ENCODE measurements at regions not wholly inside any gene's neighbourhood (a gene's known extent, or its start where the extent isn't known, plus 50 kb on each side); places are given as distances from the start of the nearest gene placed in this dataset.

DNA sequence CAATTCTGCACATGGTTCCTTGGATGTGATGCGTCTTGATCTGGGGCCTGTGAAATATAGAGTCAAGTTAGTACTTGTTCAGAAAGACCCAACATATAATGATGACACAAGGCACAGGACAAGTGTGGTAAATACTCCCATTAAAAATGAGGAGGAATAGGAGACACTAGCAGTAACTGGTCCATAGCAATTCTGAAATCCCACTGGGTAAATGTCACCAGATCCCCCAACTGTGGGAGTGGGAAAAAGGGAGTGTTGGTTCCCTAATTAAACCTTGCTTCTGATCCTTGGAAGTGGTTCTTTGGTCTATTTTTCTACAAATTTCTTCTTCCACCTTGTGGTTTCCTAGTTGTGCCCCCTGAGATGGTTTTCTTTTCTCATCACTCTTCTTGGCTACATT, 62.5 kb upstream of the NRP1 start:
- DNase-seq = no peak

DNA sequence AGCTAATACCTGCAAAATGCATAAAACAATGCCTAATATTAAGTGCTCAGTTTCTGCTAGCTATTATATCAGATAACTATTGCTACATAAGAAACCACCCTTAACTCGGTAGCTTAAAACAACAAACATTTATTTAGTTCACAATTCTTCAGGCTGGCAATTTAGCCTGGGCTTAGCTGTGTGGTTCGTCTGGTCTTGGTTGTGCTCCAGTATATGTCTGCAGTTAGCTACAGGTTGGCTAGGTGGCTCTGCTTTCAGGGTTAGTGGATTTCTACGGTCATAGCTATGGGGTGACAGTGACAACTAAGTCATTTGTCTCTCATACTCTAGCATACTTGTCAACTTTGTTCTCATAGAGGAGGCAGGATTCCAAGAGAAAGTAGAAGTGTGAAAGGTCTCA, 61.8 kb upstream of the NRP1 start:
- DNase-seq = no peak

DNA sequence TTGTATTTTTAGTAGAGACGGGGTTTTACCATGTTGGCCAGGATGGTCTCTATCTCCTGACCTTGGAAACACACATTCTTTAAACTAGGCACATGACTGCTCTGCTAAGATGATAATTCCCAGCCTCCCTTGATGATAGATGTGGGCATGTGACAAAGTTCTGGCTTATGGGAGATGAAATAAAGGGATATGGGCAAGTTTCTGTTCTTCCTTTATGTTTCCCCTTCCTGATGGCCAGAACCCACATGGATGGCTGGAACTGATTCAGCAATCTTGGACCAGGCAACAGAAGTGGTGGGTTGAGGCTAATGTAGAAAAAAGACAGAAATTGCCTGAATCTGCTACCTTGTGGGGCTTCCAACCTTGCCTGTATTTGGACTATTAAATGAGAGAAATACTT, 60.7 kb upstream of the NRP1 start:
- no peak for DNase-seq

DNA sequence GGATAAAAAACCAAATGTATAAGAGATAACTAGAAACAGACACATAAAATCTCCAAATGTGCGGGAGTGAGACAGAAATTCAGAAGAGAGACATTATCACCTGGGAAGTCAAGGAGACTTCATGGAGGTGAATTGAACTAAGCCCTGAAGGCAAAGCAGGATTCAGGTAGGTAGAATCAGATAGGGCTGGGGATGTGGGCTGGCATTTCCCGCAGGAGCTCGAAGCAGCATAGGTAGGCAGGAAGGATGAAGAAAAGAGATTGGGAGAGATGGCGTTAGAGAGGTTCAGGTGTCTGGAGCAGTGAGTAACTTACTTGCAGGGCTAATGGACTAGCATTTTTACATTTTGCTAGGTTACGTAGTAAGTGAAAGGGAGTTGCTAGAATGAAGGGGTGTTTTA, 58.2 kb upstream of the NRP1 start:
- DNase-seq = no peak

DNA sequence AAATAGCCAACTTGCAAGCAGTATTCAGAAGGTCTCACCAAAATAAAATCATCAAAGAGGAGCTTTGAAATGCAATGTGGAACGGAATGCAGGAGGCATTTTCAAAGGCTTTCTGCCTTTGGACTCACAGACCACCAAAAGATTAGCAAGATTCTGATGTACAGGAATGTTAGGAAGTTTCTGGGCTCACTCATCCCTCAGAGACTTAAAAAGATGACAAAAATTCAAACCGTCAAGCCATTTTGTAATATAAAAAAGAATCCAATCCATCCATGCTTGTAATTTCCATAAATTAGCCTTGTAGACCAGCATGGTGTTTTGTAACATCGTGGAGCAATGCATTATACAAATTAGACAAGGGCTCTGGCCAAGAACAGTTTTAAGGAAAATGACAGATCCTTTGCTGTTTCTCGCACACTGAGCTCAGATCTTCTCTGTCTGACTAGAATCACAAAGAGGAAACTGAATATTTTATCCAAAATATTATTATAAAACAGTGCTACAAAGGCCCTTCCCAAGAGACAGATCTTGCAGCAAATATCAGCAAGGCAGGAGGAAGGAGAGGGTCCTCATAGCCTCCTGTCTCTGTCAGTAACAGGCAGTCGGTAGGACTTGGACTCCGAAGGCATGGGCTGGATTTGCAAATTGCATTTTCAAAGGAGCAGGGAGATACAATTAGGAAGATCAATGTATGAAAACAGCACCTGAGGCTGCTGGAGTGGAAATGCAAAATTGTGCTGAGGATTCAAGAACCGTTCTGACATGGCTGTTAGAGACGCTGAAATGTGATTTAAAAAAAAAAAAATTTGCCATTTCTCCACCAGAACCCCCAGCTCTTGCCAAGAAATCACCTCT, 57.4 kb upstream of the NRP1 start:
- DNase-seq = no peak

DNA sequence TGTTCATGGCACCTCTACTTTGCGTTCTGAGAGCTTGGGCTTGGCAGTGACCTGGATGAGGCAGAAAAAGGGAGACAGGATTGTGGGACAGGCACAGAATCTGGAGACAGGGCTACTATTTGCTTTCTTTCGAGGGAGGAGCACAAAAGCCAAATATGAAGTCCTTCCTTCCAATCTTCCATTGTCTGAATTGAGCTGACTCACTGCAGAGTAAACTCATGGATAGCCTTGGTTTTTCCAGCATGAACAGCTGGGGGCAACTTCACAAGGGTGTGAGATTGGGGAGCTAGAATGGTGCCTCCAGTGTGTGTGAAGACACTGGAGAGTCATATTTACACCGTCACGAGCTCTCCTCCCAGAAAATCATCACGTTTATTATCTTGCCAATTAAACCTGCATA, 55.6 kb upstream of the NRP1 start:
- no peak for DNase-seq

DNA sequence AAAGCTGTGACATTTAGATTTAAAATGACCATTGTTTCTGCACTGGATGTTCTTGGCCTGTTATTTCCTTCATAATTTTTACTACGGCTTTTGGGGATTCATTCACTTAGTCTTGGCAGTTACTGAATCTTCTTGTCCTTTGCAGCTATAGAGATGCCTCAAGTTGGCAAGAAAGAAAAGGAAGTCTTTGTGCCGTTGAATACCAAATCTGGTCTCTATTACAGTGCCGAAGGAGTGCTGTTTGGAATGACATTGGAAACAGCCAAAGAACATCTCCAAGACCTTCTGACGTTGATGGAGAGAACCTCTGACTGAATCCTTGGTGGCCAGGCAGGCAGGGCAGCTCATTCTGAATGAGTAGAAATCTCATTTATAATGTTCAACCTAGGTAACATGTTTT, 54.3 kb upstream of the NRP1 start:
- DNase-seq = no peak

DNA sequence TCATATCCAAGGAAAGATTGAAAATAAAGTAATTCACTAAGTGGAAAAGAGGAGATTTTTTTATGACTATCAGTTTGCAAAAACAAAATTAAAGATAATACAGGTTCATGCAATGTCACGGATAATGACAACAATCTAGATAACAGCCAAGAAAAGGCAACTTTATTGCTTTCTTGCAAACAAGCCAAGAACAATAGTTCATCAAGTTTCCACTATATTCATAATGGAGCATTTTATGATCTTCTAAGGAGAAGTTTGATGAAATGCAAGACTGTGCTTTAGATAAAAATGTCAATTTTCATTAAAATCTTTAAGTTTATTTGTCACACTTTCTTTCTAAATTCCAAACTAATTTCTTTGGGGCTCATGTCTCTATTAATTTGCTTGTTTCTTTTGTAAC, 53.9 kb upstream of the NRP1 start:
- no peak for DNase-seq

DNA sequence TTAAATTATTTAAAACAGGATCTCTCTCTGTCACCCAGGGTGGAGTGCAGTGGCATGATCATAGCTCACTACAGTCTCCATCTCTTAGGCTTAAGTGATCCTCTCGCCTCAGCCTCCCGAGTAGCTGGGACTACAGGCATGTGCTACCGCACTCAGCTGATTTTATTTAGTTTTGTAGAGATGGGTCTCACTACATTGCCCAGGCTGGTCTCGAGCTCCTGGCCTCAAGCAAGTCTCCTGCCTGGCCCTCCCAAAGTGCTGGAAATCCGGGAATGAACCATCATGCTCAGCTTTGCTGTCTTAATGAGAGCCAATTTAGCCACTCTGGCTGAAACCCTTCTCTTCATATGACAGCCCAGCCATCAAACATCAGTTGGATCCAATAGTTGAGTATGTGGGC, 53.3 kb upstream of the NRP1 start:
- no peak for DNase-seq

DNA sequence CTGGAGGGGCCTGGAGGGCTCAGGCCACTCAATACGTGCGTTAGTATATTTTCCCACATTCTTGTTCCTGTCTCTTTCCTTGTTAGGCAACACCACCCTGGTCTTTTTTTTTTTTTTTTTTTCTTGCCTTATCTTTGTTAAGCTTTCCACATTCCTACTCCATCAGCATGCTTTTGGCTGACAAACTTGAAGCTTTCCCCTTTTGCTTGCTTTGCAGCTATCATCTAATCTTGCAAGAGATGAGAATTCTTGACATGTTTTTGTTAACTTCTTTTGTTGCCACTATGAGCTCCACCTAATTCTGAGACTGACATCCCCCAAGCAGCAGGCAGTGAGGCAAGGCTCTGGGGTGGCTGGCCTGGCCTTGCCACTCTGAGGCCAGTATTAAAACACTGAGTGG, 52.5 kb upstream of the NRP1 start:
- DNase-seq = no peak

DNA sequence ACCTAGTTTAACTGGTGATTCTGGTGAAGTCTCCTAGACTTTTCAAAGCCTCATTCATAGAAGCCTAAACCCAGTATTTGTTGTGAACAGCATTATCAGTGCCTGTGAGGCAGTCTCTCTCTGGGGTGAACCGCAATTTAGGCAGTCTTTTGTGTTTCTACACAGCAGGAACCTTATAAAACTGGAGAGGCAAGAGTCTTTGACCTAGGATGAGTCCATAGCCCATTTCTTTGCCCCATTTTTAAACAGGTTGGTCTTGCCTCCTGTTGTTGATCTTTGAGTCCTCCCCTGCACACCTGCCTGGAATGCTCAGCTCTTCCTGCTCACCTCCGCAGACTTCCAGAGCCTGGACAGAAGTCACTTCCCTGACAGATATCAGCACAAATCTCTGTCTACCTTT, 51.2 kb upstream of the NRP1 start:
- no peak for DNase-seq

DNA sequence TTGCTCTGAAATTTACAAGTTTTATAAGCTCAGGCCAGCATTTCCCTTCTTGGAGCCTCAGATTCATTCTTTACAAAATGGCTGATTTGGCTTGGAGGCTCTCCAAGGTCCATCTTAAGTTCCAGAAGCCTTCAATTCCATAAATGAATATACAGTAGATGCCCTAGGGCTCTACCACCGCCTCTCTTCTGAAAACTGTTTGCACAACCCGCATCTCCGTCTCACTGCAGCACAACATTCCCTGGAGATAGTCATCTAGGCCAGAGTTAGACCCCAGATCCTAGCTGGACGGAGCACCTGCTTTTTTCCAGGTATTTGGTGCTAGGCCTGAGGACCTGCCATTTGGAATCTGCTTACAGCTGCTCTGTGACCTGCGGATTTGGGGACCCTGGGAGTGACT, 50.5 kb upstream of the NRP1 start:
- no peak for DNase-seq

Measured in stimulated activated CD4-positive, alpha-beta T cell treated with anti-CD3 and anti-CD28 coated beads, Interleukin-4, amount 100 ng/mL, for 1 hour (primary cell).